Urinary bladder (tissue), 3 donors: ENCODE measurements at regions not wholly inside any gene's neighbourhood (a gene's known extent, or its start where the extent isn't known, plus 50 kb on each side); places are given as distances from the start of the nearest gene placed in this dataset.

ENCODE experiments used
- DNase-seq: peaks from one replicate; pipeline ENCODE4 v3.0.0-alpha.2; 2015; ENCODE audit errors: extremely low spot score
- H3K27ac ChIP-seq: one replicate; pipeline ENCODE4 v1.5.1; 2013; ENCODE audit warnings: low read depth, mild to moderate bottlenecking, moderate library complexity
- H3K36me3 ChIP-seq: one replicate; pipeline ENCODE4 v1.6.1; 2013; ENCODE audit warnings: mild to moderate bottlenecking, moderate library complexity; ENCODE audit not compliant: insufficient read depth
- H3K4me1 ChIP-seq: one replicate; pipeline ENCODE4 v1.6.1; 2013; ENCODE audit warnings: mild to moderate bottlenecking, moderate library complexity; ENCODE audit not compliant: insufficient read depth
- H3K4me3 ChIP-seq: one replicate; pipeline ENCODE4 v1.5.1; 2013; ENCODE audit warnings: low read depth, low read length
- WGBS: extraction: QIAGEN DNeasy Blood & Tissue Kit; methylation state at CpG from one replicate; pipeline ENCODE4 v1.1.7; 2013; 5-methylcytosine and 5-hydroxymethylcytosine counted together
- donor health status: healthy with polysubstance abuse.
- donor health status: healthy.

GRCh38 chr12:87870061-87870460 is 159.1 kb downstream of the C12orf50 start:
- Histone ChIP-seq H3K27ac (no peak overlapping the region), H3K4me1 (no peaks in the 10 kb centered on the region), H3K36me3 (no peaks in the 10 kb centered on the region), H3K4me3 (no peak overlapping the region)
- no peak for DNase-seq

GRCh38 chr12:87866578-87867292 is 162.5 kb downstream of the C12orf50 start:
- Histone ChIP-seq H3K36me3 (no peaks in the 10 kb centered on the region), H3K27ac (no peak overlapping the region), H3K4me3 (no peak overlapping the region), H3K4me1 (no peaks in the 10 kb centered on the region)
- 88% methylated on average over 3 of the region's 3 CpGs for WGBS
- no peak for DNase-seq

- Histone ChIP-seq H3K4me3 (no peak overlapping the region), H3K27ac (no peak overlapping the region), H3K4me1 (no peaks in the 10 kb centered on the region), H3K36me3 (no peaks in the 10 kb centered on the region)
- DNase-seq, result no peak
- WGBS, result 58% methylated on average over 2 of the region's 2 CpGs
These were observed 167.4 kb downstream of the C12orf50 start for GRCh38 chr12:87861791-87862190.

- no peaks in the 10 kb centered on the region for H3K4me1 ChIP-seq
- no peak for DNase-seq
- H3K4me3 ChIP-seq, result no peak overlapping the region
- no peaks in the 10 kb centered on the region for H3K36me3 ChIP-seq
- WGBS, result 87% methylated on average over 6 of the region's 6 CpGs
- no peak overlapping the region for H3K27ac ChIP-seq
These were observed 175.7 kb downstream of the C12orf50 start for GRCh38 chr12:87853448-87854003.

GRCh38 chr12:87849074-87849473 is 180.1 kb downstream of the C12orf50 start:
- no peak overlapping the region for H3K4me3 ChIP-seq
- no peaks in the 10 kb centered on the region for H3K4me1 ChIP-seq
- 75% methylated on average over 2 of the region's 2 CpGs for WGBS
- no peak for DNase-seq
- H3K36me3 ChIP-seq, result no peaks in the 10 kb centered on the region
- H3K27ac ChIP-seq, result no peak overlapping the region

- H3K36me3 ChIP-seq, result no peaks in the 10 kb centered on the region
- no peak overlapping the region for H3K27ac ChIP-seq
- peak; percentile 47 for DNase-seq
- no peaks in the 10 kb centered on the region for H3K4me1 ChIP-seq
- no peak overlapping the region for H3K4me3 ChIP-seq
- 15% methylated on average over 2 of the region's 2 CpGs for WGBS
These were observed 180.8 kb downstream of the C12orf50 start for GRCh38 chr12:87848248-87848868.

GRCh38 chr12:87847147-87847546 is 182.1 kb downstream of the C12orf50 start:
- 87% methylated on average over 4 of the region's 4 CpGs for WGBS
- no peak for DNase-seq
- Histone ChIP-seq H3K4me1 (no peaks in the 10 kb centered on the region), H3K36me3 (no peaks in the 10 kb centered on the region), H3K4me3 (no peak overlapping the region), H3K27ac (no peak overlapping the region)

GRCh38 chr12:87846045-87846444 is 183.2 kb downstream of the C12orf50 start:
- WGBS, result 63% methylated on average over 2 of the region's 2 CpGs
- no peak for DNase-seq
- no peaks in the 10 kb centered on the region for H3K36me3 ChIP-seq
- no peaks in the 10 kb centered on the region for H3K4me1 ChIP-seq
- no peak overlapping the region for H3K4me3 ChIP-seq
- no peak overlapping the region for H3K27ac ChIP-seq

- H3K4me3 ChIP-seq, result no peak overlapping the region
- H3K36me3 ChIP-seq, result no peaks in the 10 kb centered on the region
- H3K27ac ChIP-seq, result no peak overlapping the region
- no peaks in the 10 kb centered on the region for H3K4me1 ChIP-seq
- no peak for DNase-seq
These were observed 187.3 kb downstream of the C12orf50 start for GRCh38 chr12:87841935-87842334.

GRCh38 chr12:87836190-87836589 is 193.0 kb downstream of the C12orf50 start:
- Histone ChIP-seq H3K4me1 (no peaks in the 10 kb centered on the region), H3K36me3 (no peaks in the 10 kb centered on the region)
- no peak for DNase-seq

GRCh38 chr12:87828382-87828973 is 200.7 kb downstream of the C12orf50 start:
- DNase-seq, result no peak
- no peaks in the 10 kb centered on the region for H3K36me3 ChIP-seq
- no peak overlapping the region for H3K27ac ChIP-seq
- WGBS, result 75% methylated on average over 6 of the region's 6 CpGs
- no peak overlapping the region for H3K4me3 ChIP-seq
- H3K4me1 ChIP-seq, result no peaks in the 10 kb centered on the region

More at GRCh38 chr12:87836190-87836589, 193.0 kb downstream of the C12orf50 start:
- H3K4me3 ChIP-seq, result no peak overlapping the region
- no peak overlapping the region for H3K27ac ChIP-seq

GRCh38 chr12:87827638-87828264 is 201.4 kb downstream of the C12orf50 start:
- DNase-seq, result no peak
- Histone ChIP-seq H3K27ac (no peak overlapping the region), H3K36me3 (no peaks in the 10 kb centered on the region), H3K4me3 (no peak overlapping the region), H3K4me1 (no peaks in the 10 kb centered on the region)
- WGBS, result 68% methylated on average over 2 of the region's 2 CpGs

- Histone ChIP-seq H3K4me1 (no peaks in the 10 kb centered on the region), H3K27ac (no peak overlapping the region), H3K4me3 (no peak overlapping the region), H3K36me3 (no peaks in the 10 kb centered on the region)
- no peak for DNase-seq
- WGBS, result 63% methylated on average over 1 of the region's 1 CpG
These were observed 206.3 kb downstream of the C12orf50 start for GRCh38 chr12:87822923-87823322.
